ENCODE measurements at regions not wholly inside any gene's neighbourhood (a gene's known extent, or its start where the extent isn't known, plus 50 kb on each side); places are given as distances from the start of the nearest gene placed in this dataset.

GRCh38 chr13:65834897-65835296 lies 1395.2 kb downstream of the PCDH9 start:
- TF ChIP-seq ZBTB33 (IDR thresholded peaks at IDR 0.05): no peak
- no peak for TF ChIP-seq REST (IDR thresholded peaks at IDR 0.05)
- TF ChIP-seq CTCF (IDR thresholded peaks at IDR 0.05; ENCODE audit: low read depth, low read length, missing input control): no peak
- no peak for TF ChIP-seq RAD21 (IDR thresholded peaks at IDR 0.05)
- TF ChIP-seq EGR1 (IDR thresholded peaks at IDR 0.05; ENCODE audit: low read depth in 2 of 2): no peak
- no peak for TF ChIP-seq MAX (IDR thresholded peaks at IDR 0.05)
- no peak for TF ChIP-seq SP1 (IDR thresholded peaks at IDR 0.05)
- no peak for TF ChIP-seq YY1 (IDR thresholded peaks at IDR 0.05)
- no peak for TF ChIP-seq JUND (IDR thresholded peaks at IDR 0.05)

Measured in liver (tissue), 3 donors.